ENCODE measurements at regions not wholly inside any gene's neighbourhood (a gene's known extent, or its start where the extent isn't known, plus 50 kb on each side); places are given as distances from the start of the nearest gene placed in this dataset.

GRCh38 chr22:49330421-49331222 is 497.1 kb downstream of the BRD1 start:
- DNase-seq = no peak

- DNase-seq = no peak
Measured at GRCh38 chr22:49329636-49330035, 498.0 kb downstream of the BRD1 start.

- DNase-seq = no peak
Measured at GRCh38 chr22:49328630-49329405, 498.9 kb downstream of the BRD1 start.

GRCh38 chr22:49328118-49328475 is 499.6 kb downstream of the BRD1 start:
- DNase-seq = no peak

GRCh38 chr22:49327411-49328117 is 500.1 kb downstream of the BRD1 start:
- no peak for DNase-seq

- no peak for DNase-seq
Measured at GRCh38 chr22:49326558-49326957, 501.1 kb downstream of the BRD1 start.

- DNase-seq = no peak
Measured at GRCh38 chr22:49325531-49326395, 501.9 kb downstream of the BRD1 start.

GRCh38 chr22:49324527-49325491 is 502.9 kb downstream of the BRD1 start:
- no peak for DNase-seq

- no peak for DNase-seq
Measured at GRCh38 chr22:49323751-49324415, 503.8 kb downstream of the BRD1 start.

- DNase-seq = no peak
Measured at GRCh38 chr22:49322861-49323622, 504.6 kb downstream of the BRD1 start.

- DNase-seq = no peak
Measured at GRCh38 chr22:49322231-49322630, 505.4 kb downstream of the BRD1 start.

- DNase-seq = no peak
Measured at GRCh38 chr22:49321477-49322055, 506.1 kb downstream of the BRD1 start.

- DNase-seq = no peak
Measured at GRCh38 chr22:49320714-49321476, 506.8 kb downstream of the BRD1 start.

- no peak for DNase-seq
Measured at GRCh38 chr22:49317369-49317768, 510.3 kb downstream of the BRD1 start.

- DNase-seq = no peak
Measured at GRCh38 chr22:49312601-49313000, 515.1 kb downstream of the BRD1 start.

- no peak for DNase-seq
Measured at GRCh38 chr22:49310354-49310753, 517.3 kb downstream of the BRD1 start.

- DNase-seq = no peak
Measured at GRCh38 chr22:49308300-49308699, 519.4 kb downstream of the BRD1 start.

- no peak for DNase-seq
Measured at GRCh38 chr22:49307870-49308269, 519.8 kb downstream of the BRD1 start.

GRCh38 chr22:49307481-49307830 is 520.2 kb downstream of the BRD1 start:
- DNase-seq = no peak
